HCT116 (cell line): ENCODE measurements at regions not wholly inside any gene's neighbourhood (a gene's known extent, or its start where the extent isn't known, plus 50 kb on each side); places are given as distances from the start of the nearest gene placed in this dataset.

ENCODE experiments used
- CTCF ChIP-seq, 3 experiments: fragments of 200-600 bp in 1 of 3; sonication (generic) in 1 of 3; IDR thresholded peaks in 2 of 3; conservative IDR thresholded peaks in 1 of 3; 2 replicates each; pipeline ENCODE4 v1.5.1; 2012 to 2017; ENCODE audit warnings: low read depth in 2 of 3, low read length in 2 of 3, antibody characterized with exemption in 1 of 3, borderline replicate concordance in 1 of 3, control low read depth in 1 of 3, mild to moderate bottlenecking in 1 of 3, mixed read lengths in 1 of 3, mixed run types in 1 of 3, moderate library complexity in 1 of 3; ENCODE audit not compliant: insufficient read depth in 1 of 3
- EZH2 ChIP-seq: fragments of 200-600 bp; sonication (generic); IDR thresholded peaks from 2 replicates; pipeline ENCODE4 v1.6.1; 2017; ENCODE audit warnings: antibody characterized with exemption, mixed run types
- TCF7L2 ChIP-seq: IDR thresholded peaks from 2 replicates; pipeline ENCODE4 v1.7.0; 2011; ENCODE audit warnings: borderline replicate concordance, inconsistent platforms; ENCODE audit not compliant: insufficient read depth, insufficient read length; ENCODE audit errors: extremely low read depth

GRCh38 chr13:61040181-61040580 is 375.5 kb downstream of the PCDH20 start:
- TF ChIP-seq EZH2, result no peak
- TF ChIP-seq TCF7L2, result no peak
- TF ChIP-seq CTCF (IDR thresholded peaks at IDR 0.05 in 2 of 3, conservative IDR thresholded peaks at IDR 0.05 in 1 of 3; ENCODE audit: borderline replicate concordance in 1 of 3, insufficient read depth in 1 of 3, low read depth in 2 of 3, low read length in 2 of 3), result no peak
